Naive thymus-derived CD4-positive, alpha-beta T cell (primary cell): ENCODE measurements at regions not wholly inside any gene's neighbourhood (a gene's known extent, or its start where the extent isn't known, plus 50 kb on each side); places are given as distances from the start of the nearest gene placed in this dataset.

Experiments used
- ATAC-seq: fragments of 150-1000 bp; cut with Tn5 transposase; 2 replicates; pipeline ENCODE4 v1.10.0; 2021; ENCODE audit warnings: mild to moderate bottlenecking, moderate library complexity
- CTCF ChIA-PET: fragments of 350-600 bp; sonication (Branson Sonifier 250); formaldehyde crosslinking; loops from one replicate; lab custom pipeline; 2021; ENCODE audit warnings: antibody characterized with exemption; lab: Charles Lee
- POLR2A ChIA-PET: fragments of 350-600 bp; sonication (Branson Sonifier 250); formaldehyde crosslinking; loops from one replicate; lab custom pipeline; 2021; ENCODE audit warnings: antibody characterized with exemption, inconsistent platforms; lab: Charles Lee
- DNase-seq, 9 donors: peaks; one replicate each; pipeline versions ENCODE4 v3.0.0 to v3.0.0-alpha.2; 2020 to 2022; ENCODE audit warnings: mixed read lengths in 1 of 9
- H3K27ac ChIP-seq: one replicate; pipeline ENCODE4 v1.7.0; 2013; ENCODE audit warnings: mild to moderate bottlenecking, low read depth, low read length, moderate library complexity
- H3K27me3 ChIP-seq, 2 donors: one replicate each; pipeline ENCODE4 v1.7.0; 2013; ENCODE audit warnings: low read length in 2 of 2, mild to moderate bottlenecking in 2 of 2, moderate library complexity in 2 of 2; ENCODE audit not compliant: control insufficient read depth in 2 of 2, insufficient read depth in 2 of 2
- H3K36me3 ChIP-seq, 3 experiments: 1 replicate in 2 of 3; 2 replicates in 1 of 3; pipeline ENCODE4 v1.7.0; 2013; ENCODE audit warnings: low read length in 3 of 3, mild to moderate bottlenecking in 3 of 3, moderate library complexity in 1 of 3; ENCODE audit not compliant: insufficient read depth in 3 of 3, control insufficient read depth in 2 of 3
- H3K4me1 ChIP-seq, 2 donors: one replicate each; pipeline ENCODE4 v1.7.0; 2013; ENCODE audit warnings: low read length in 2 of 2, mild to moderate bottlenecking in 2 of 2, moderate library complexity in 1 of 2; ENCODE audit not compliant: control insufficient read depth in 2 of 2, insufficient read depth in 2 of 2
- H3K4me3 ChIP-seq: 2 replicates; pipeline ENCODE4 v1.7.0; 2013; ENCODE audit warnings: mild to moderate bottlenecking, low read length
- H3K9me3 ChIP-seq, 3 experiments: 1 replicate in 2 of 3; 2 replicates in 1 of 3; pipeline ENCODE4 v1.7.0; 2013; ENCODE audit warnings: low read length in 3 of 3; ENCODE audit not compliant: control insufficient read depth in 2 of 3
- H3K27ac Mint-ChIP-seq, 9 donors: one replicate each; pipeline ENCODE4 v1.8.0; 2020 to 2022; ENCODE audit warnings: mixed read lengths in 9 of 9, mild to moderate bottlenecking in 8 of 9, moderate library complexity in 5 of 9, inconsistent platforms in 2 of 9
- H3K27me3 Mint-ChIP-seq, 5 donors: one replicate each; pipeline ENCODE4 v1.8.0; 2021 to 2022; ENCODE audit warnings: mixed read lengths in 5 of 5, mild to moderate bottlenecking in 1 of 5
- H3K36me3 Mint-ChIP-seq, 5 donors: one replicate each; pipeline ENCODE4 v1.8.0; 2020 to 2022; ENCODE audit warnings: mixed read lengths in 5 of 5, mild to moderate bottlenecking in 3 of 5, inconsistent platforms in 1 of 5
- H3K4me1 Mint-ChIP-seq, 7 donors: one replicate each; pipeline ENCODE4 v1.8.0; 2020 to 2022; ENCODE audit warnings: mixed read lengths in 7 of 7, mild to moderate bottlenecking in 3 of 7, inconsistent platforms in 1 of 7
- H3K4me3 Mint-ChIP-seq, 10 donors: one replicate each; pipeline ENCODE4 v1.8.0; 2020 to 2022; ENCODE audit warnings: mild to moderate bottlenecking in 10 of 10, mixed read lengths in 10 of 10, moderate library complexity in 6 of 10, inconsistent platforms in 2 of 10
- H3K9me3 Mint-ChIP-seq, 11 donors: one replicate each; pipeline ENCODE4 v1.8.0; 2020 to 2022; ENCODE audit warnings: mixed read lengths in 11 of 11, mild to moderate bottlenecking in 4 of 11, inconsistent platforms in 1 of 11, moderate library complexity in 1 of 11
- intact Hi-C, 2 donors: fragments of 100-400 bp; cut with micrococcal nuclease; formaldehyde crosslinking; loops; one replicate each; pipeline ENCODE4 v1.15.1; 2023

- no peak overlapping the region for H3K27ac ChIP-seq
- no peaks in the 10 kb centered on the region for H3K4me1 Mint-ChIP-seq
Observed at GRCh38 chr5:117110548-117110947, 535.9 kb upstream of the SEMA6A start.

GRCh38 chr5:117107859-117108258 is 533.2 kb upstream of the SEMA6A start:
- no peak overlapping the region for H3K4me3 ChIP-seq
- no peak overlapping the region for H3K27ac ChIP-seq
- no peak overlapping the region for H3K27ac Mint-ChIP-seq
- no peaks in the 10 kb centered on the region for H3K4me1 ChIP-seq
- H3K9me3 Mint-ChIP-seq, result peaks cover 0 to 15% (median 2%) of the 10 kb centered on the region in 11 donors
- intact Hi-C loops, result no loop called here
- no peak overlapping the region for H3K4me3 Mint-ChIP-seq
- CTCF ChIA-PET, result no interaction called here
- no peaks in the 10 kb centered on the region for H3K36me3 ChIP-seq
- H3K27me3 Mint-ChIP-seq, result no peaks in the 10 kb centered on the region
- no peaks in the 10 kb centered on the region for H3K9me3 ChIP-seq
- no peak for ATAC-seq
- H3K4me1 Mint-ChIP-seq, result no peaks in the 10 kb centered on the region
- no peak for DNase-seq
- H3K36me3 Mint-ChIP-seq, result no peaks in the 10 kb centered on the region
- POLR2A ChIA-PET, result no interaction called here
- no peaks in the 10 kb centered on the region for H3K27me3 ChIP-seq

More at GRCh38 chr5:117110548-117110947, 535.9 kb upstream of the SEMA6A start:
- H3K4me3 ChIP-seq, result no peak overlapping the region
- no peak for ATAC-seq
- no peak for DNase-seq
- no peaks in the 10 kb centered on the region for H3K36me3 ChIP-seq
- H3K4me3 Mint-ChIP-seq, result no peak overlapping the region
- H3K4me1 ChIP-seq, result no peaks in the 10 kb centered on the region
- no peak overlapping the region for H3K27ac Mint-ChIP-seq
- H3K9me3 ChIP-seq, result no peaks in the 10 kb centered on the region
- peaks cover 0 to 15% (median 6%) of the 10 kb centered on the region in 11 donors for H3K9me3 Mint-ChIP-seq
- POLR2A ChIA-PET, result no interaction called here
- no peaks in the 10 kb centered on the region for H3K27me3 Mint-ChIP-seq
- CTCF ChIA-PET, result no interaction called here
- no peaks in the 10 kb centered on the region for H3K27me3 ChIP-seq
- no peaks in the 10 kb centered on the region for H3K36me3 Mint-ChIP-seq
- intact Hi-C loops, result no loop called here

GRCh38 chr5:117103703-117104102 is 529.1 kb upstream of the SEMA6A start:
- Histone ChIP-seq H3K4me1 (no peaks in the 10 kb centered on the region), H3K4me3 (no peak overlapping the region), H3K36me3 (no peaks in the 10 kb centered on the region), H3K27me3 (no peaks in the 10 kb centered on the region), H3K9me3 (no peaks in the 10 kb centered on the region), H3K27ac (no peak overlapping the region)
- H3K4me3 Mint-ChIP-seq, result no peak overlapping the region
- ATAC-seq, result no peak
- POLR2A ChIA-PET, result no interaction called here
- no peak overlapping the region for H3K27ac Mint-ChIP-seq
- DNase-seq, result no peak
- no peaks in the 10 kb centered on the region for H3K27me3 Mint-ChIP-seq
- H3K9me3 Mint-ChIP-seq, result peaks cover 0 to 5% (median 0%) of the 10 kb centered on the region in 11 donors
- H3K4me1 Mint-ChIP-seq, result no peaks in the 10 kb centered on the region
- intact Hi-C loops, result no loop called here
- no peaks in the 10 kb centered on the region for H3K36me3 Mint-ChIP-seq
- CTCF ChIA-PET, result no interaction called here

- Mint-ChIP-seq H3K27ac (no peak overlapping the region), H3K4me1 (no peaks in the 10 kb centered on the region), H3K9me3 (peaks cover 0 to 5% (median 0%) of the 10 kb centered on the region in 11 donors), H3K27me3 (no peaks in the 10 kb centered on the region), H3K4me3 (no peak overlapping the region), H3K36me3 (no peaks in the 10 kb centered on the region)
- no peaks in the 10 kb centered on the region for H3K27me3 ChIP-seq
- ChIA-PET POLR2A (no interaction called here), CTCF (no interaction called here)
- no peak overlapping the region for H3K27ac ChIP-seq
- intact Hi-C loops, result no loop called here
- no peak overlapping the region for H3K4me3 ChIP-seq
- no peaks in the 10 kb centered on the region for H3K36me3 ChIP-seq
- DNase-seq, result no peak
- no peaks in the 10 kb centered on the region for H3K4me1 ChIP-seq
- H3K9me3 ChIP-seq, result no peaks in the 10 kb centered on the region
- no peak for ATAC-seq
Observed at GRCh38 chr5:117102591-117102990, 528.0 kb upstream of the SEMA6A start.

- Histone ChIP-seq H3K36me3 (no peaks in the 10 kb centered on the region), H3K4me3 (no peak overlapping the region), H3K4me1 (no peaks in the 10 kb centered on the region), H3K27ac (no peak overlapping the region), H3K27me3 (no peaks in the 10 kb centered on the region), H3K9me3 (no peaks in the 10 kb centered on the region)
- H3K27ac Mint-ChIP-seq, result no peak overlapping the region
- no peaks in the 10 kb centered on the region for H3K4me1 Mint-ChIP-seq
- H3K9me3 Mint-ChIP-seq, result peaks cover 0 to 5% (median 2%) of the 10 kb centered on the region in 11 donors
- ChIA-PET POLR2A (no interaction called here), CTCF (no interaction called here)
- no peak for DNase-seq
- intact Hi-C loops, result no loop called here
- no peak for ATAC-seq
- H3K36me3 Mint-ChIP-seq, result no peaks in the 10 kb centered on the region
- no peaks in the 10 kb centered on the region for H3K27me3 Mint-ChIP-seq
- no peak overlapping the region for H3K4me3 Mint-ChIP-seq
Observed at GRCh38 chr5:117100176-117100575, 525.6 kb upstream of the SEMA6A start.

- Histone ChIP-seq H3K9me3 (no peaks in the 10 kb centered on the region), H3K36me3 (no peaks in the 10 kb centered on the region), H3K4me3 (no peak overlapping the region), H3K4me1 (no peaks in the 10 kb centered on the region), H3K27me3 (no peaks in the 10 kb centered on the region), H3K27ac (no peak overlapping the region)
- no peaks in the 10 kb centered on the region for H3K36me3 Mint-ChIP-seq
- H3K9me3 Mint-ChIP-seq, result peaks cover 0 to 8% (median 6%) of the 10 kb centered on the region in 11 donors
- POLR2A ChIA-PET, result no interaction called here
- no peak for DNase-seq
- intact Hi-C loops, result no loop called here
- ATAC-seq, result no peak
- H3K4me1 Mint-ChIP-seq, result no peaks in the 10 kb centered on the region
- no peak overlapping the region for H3K4me3 Mint-ChIP-seq
- no peaks in the 10 kb centered on the region for H3K27me3 Mint-ChIP-seq
- CTCF ChIA-PET, result no interaction called here
- H3K27ac Mint-ChIP-seq, result no peak overlapping the region
Observed at GRCh38 chr5:117098094-117098493, 523.5 kb upstream of the SEMA6A start.

- intact Hi-C loops, result no loop called here
- H3K4me1 Mint-ChIP-seq, result no peaks in the 10 kb centered on the region
- H3K4me3 Mint-ChIP-seq, result no peak overlapping the region
- H3K9me3 ChIP-seq, result no peaks in the 10 kb centered on the region
- CTCF ChIA-PET, result no interaction called here
- POLR2A ChIA-PET, result no interaction called here
- H3K27me3 Mint-ChIP-seq, result no peaks in the 10 kb centered on the region
- no peaks in the 10 kb centered on the region for H3K36me3 Mint-ChIP-seq
- DNase-seq (no peak), ATAC-seq (no peak)
- no peak overlapping the region for H3K27ac ChIP-seq
- H3K4me1 ChIP-seq, result no peaks in the 10 kb centered on the region
- H3K4me3 ChIP-seq, result no peak overlapping the region
- H3K9me3 Mint-ChIP-seq, result peaks cover 0 to 8% (median 4%) of the 10 kb centered on the region in 11 donors
- no peak overlapping the region for H3K27ac Mint-ChIP-seq
- no peaks in the 10 kb centered on the region for H3K27me3 ChIP-seq
- no peaks in the 10 kb centered on the region for H3K36me3 ChIP-seq
Observed at GRCh38 chr5:117095346-117096332, 521.0 kb upstream of the SEMA6A start.
